ENCODE measurements at regions not wholly inside any gene's neighbourhood (a gene's known extent, or its start where the extent isn't known, plus 50 kb on each side); places are given as distances from the start of the nearest gene placed in this dataset.

- Mint-ChIP-seq H3K36me3 (no peaks in the 10 kb centered on the region), H3K4me1 (no peaks in the 10 kb centered on the region), H3K27ac (no peak overlapping the region), H3K4me3 (no peak overlapping the region), H3K9me3 (no peaks in the 10 kb centered on the region)
- ATAC-seq (no peak), DNase-seq (ENCODE audit: low spot score in 2 of 2) (no peak)
Observed at GRCh38 chr1:87714278-87714677, 385.6 kb downstream of the LMO4 start.

- no peak overlapping the region for H3K27ac Mint-ChIP-seq
- no peaks in the 10 kb centered on the region for H3K36me3 Mint-ChIP-seq
- H3K4me3 Mint-ChIP-seq, result no peak overlapping the region
- H3K4me1 Mint-ChIP-seq, result no peaks in the 10 kb centered on the region
- no peak for ATAC-seq
- DNase-seq (ENCODE audit: low spot score in 2 of 2), result no peak
- no peaks in the 10 kb centered on the region for H3K9me3 Mint-ChIP-seq
Observed at GRCh38 chr1:87715052-87715451, 386.4 kb downstream of the LMO4 start.

GRCh38 chr1:87715471-87715870, 386.8 kb downstream of the LMO4 start:
- Mint-ChIP-seq H3K9me3 (no peaks in the 10 kb centered on the region), H3K4me3 (no peak overlapping the region), H3K27ac (no peak overlapping the region), H3K36me3 (no peaks in the 10 kb centered on the region), H3K4me1 (no peaks in the 10 kb centered on the region)
- DNase-seq (ENCODE audit: low spot score in 2 of 2) (no peak), ATAC-seq (no peak)

GRCh38 chr1:87717157-87717670, 388.5 kb downstream of the LMO4 start:
- Mint-ChIP-seq H3K4me1 (no peaks in the 10 kb centered on the region), H3K9me3 (no peaks in the 10 kb centered on the region), H3K36me3 (no peaks in the 10 kb centered on the region), H3K27ac (no peak overlapping the region), H3K4me3 (no peak overlapping the region)
- DNase-seq (ENCODE audit: low spot score in 2 of 2) (no peak), ATAC-seq (no peak)

DNA sequence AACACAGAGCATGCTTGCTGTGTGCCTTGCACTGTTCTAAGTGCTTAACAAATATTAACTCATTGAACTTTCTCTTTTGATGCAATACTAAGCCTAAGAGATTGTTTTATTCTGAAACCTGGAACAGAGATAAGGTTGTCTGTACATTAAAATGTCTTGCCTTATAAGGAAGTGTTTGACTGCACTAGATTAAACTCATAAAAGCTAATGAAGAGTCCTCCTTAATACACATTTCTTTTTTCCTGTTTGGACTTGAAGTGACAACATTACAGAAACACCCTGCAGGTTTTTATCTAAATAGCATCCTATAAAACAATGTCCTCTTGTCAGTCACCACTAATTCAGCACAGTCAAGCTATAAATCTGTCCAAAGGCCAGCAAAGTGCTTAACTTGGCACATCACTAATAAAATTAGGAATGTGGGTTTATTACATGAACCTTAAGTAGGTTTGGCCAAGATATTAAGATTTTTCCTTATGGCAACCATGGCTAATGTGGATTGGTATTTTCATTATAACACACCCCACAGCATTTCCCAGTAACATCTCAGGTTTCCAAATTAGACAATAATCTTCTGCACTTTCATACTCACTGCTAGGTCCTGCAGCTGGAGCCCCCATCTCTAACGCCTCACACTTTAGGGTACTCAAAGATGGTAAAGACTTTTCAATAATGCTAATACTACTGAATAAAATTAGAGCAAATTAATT, 389.7 kb downstream of the LMO4 start:
- Mint-ChIP-seq H3K4me3 (no peak overlapping the region), H3K27ac (no peak overlapping the region), H3K9me3 (no peaks in the 10 kb centered on the region), H3K36me3 (no peaks in the 10 kb centered on the region), H3K4me1 (no peaks in the 10 kb centered on the region)
- DNase-seq (ENCODE audit: low spot score in 2 of 2) (no peak), ATAC-seq (no peak)

GRCh38 chr1:87719658-87720057, 391.0 kb downstream of the LMO4 start:
- Mint-ChIP-seq H3K27ac (no peak overlapping the region), H3K4me3 (no peak overlapping the region), H3K9me3 (no peaks in the 10 kb centered on the region), H3K4me1 (no peaks in the 10 kb centered on the region), H3K36me3 (no peaks in the 10 kb centered on the region)
- no peak for ATAC-seq
- no peak for DNase-seq (ENCODE audit: low spot score in 2 of 2)

DNA sequence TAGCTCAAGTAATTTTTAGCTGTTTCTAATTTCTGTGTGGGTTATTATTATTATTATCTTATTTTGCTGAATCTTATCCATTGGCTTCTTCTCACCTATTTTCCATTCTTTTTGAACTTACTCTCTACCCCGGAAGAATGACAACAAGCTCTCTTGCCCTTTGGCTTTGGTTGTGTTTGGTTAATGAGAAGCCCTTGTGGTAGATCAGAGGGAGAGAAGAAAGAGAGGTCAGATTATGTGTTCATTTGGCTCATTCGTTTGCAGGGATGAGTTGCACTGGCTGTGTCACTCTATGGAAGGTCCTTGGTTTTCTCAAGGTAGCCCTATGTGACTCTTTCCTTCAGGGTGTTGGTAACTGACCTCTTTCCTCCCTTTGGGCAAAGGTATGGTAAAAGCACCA, 391.9 kb downstream of the LMO4 start:
- Mint-ChIP-seq H3K4me3 (no peak overlapping the region), H3K27ac (no peak overlapping the region), H3K36me3 (no peaks in the 10 kb centered on the region), H3K4me1 (no peaks in the 10 kb centered on the region), H3K9me3 (no peaks in the 10 kb centered on the region)
- DNase-seq (ENCODE audit: low spot score in 2 of 2) (no peak), ATAC-seq (no peak)

DNA sequence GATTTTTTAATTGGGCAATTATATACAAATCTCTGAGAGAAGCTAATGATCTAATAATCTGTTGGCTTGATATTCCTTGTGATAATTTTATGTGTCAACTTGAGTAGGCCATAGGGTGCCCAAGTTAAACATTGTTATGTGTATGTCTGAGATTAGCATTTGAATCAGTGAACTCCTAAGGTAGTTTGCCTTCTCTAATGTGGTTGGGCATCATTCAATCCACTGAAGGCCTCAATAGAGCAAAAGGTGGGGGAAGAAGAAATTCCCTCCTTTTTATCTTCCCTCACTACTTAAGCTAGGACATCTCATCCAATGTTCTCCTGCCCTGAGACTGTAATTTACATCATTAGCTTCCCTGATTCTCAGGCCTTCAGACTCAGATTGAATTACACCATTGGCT, 394.5 kb downstream of the LMO4 start:
- Mint-ChIP-seq H3K9me3 (no peaks in the 10 kb centered on the region), H3K36me3 (no peaks in the 10 kb centered on the region), H3K4me3 (no peak overlapping the region), H3K4me1 (no peaks in the 10 kb centered on the region), H3K27ac (no peak overlapping the region)
- DNase-seq (ENCODE audit: low spot score in 2 of 2), result no peak
- no peak for ATAC-seq

GRCh38 chr1:87728169-87728568, 399.5 kb downstream of the LMO4 start:
- H3K36me3 Mint-ChIP-seq, result no peaks in the 10 kb centered on the region
- DNase-seq (ENCODE audit: low spot score in 2 of 2) (no peak), ATAC-seq (no peak)
- no peaks in the 10 kb centered on the region for H3K9me3 Mint-ChIP-seq
- H3K4me1 Mint-ChIP-seq, result no peaks in the 10 kb centered on the region
- H3K4me3 Mint-ChIP-seq, result no peak overlapping the region
- H3K27ac Mint-ChIP-seq, result no peak overlapping the region

DNA sequence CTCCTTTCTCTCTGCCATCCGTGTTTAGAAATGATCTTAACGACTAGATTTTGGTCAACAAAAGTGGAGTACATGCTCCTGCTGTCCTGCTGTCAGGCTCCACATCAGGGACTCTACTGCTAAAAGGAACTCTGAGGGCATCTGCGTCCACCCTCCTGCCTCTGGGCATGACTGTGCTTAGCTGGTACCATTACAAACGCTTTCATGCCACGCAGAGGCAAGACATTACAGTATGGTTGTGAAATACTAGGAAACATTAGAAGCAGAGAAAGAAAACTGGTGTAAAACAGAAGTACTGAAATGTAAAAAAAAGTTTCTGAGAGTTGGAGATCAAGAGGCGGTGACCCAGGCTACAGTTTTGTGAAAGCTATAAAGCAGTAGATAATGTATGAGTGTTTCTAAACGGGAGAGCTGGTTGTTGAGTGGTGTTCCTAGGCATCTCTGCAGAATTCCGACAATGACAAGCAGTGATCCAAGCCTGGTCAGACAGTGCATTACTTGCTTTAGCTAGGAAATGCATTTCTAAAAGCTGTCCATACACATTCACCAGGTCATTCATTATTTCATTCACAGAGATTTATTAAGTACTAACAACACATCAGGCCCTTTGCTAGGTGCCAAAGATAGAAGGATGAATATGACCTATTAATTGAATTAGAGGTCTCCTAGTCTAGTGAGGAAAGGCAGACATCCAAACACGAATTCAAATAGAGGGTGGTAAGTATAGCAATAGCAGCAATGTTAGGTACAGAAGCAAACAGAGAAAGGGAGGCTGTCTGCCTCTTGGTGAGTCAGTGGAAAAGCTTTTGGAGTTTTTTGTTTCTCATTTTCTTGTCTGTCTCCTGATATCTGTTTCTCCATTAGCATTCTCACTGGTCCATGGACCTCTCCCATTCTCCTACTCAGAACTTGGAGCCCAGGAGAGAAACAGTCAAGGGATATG, 401.9 kb downstream of the LMO4 start:
- Mint-ChIP-seq H3K4me3 (no peak overlapping the region), H3K36me3 (no peaks in the 10 kb centered on the region), H3K27ac (no peak overlapping the region), H3K4me1 (no peaks in the 10 kb centered on the region), H3K9me3 (no peaks in the 10 kb centered on the region)
- no peak for DNase-seq (ENCODE audit: low spot score in 2 of 2)
- no peak for ATAC-seq

DNA sequence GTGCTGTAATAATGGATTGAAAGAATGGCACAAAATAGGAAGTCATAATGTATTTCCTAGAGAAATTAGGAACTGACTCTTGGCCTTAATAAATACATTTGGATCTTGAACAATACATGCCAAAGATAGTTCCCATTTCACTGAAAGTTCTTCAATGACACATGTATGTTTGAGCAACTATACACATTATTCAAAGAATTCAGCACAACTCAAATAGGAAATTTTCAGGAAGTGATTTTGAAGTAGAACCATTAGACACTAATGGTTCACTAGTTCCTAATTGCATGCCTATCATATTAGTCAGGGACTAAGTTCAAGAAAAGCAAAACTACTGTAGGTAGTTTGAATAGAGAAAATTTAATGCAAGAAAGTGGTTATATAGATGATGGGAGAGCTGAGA, 404.7 kb downstream of the LMO4 start:
- DNase-seq (ENCODE audit: low spot score in 2 of 2) (no peak), ATAC-seq (no peak)
- H3K36me3 Mint-ChIP-seq, result no peaks in the 10 kb centered on the region
- no peak overlapping the region for H3K4me3 Mint-ChIP-seq
- H3K4me1 Mint-ChIP-seq, result no peaks in the 10 kb centered on the region
- H3K9me3 Mint-ChIP-seq, result no peaks in the 10 kb centered on the region
- H3K27ac Mint-ChIP-seq, result no peak overlapping the region

DNA sequence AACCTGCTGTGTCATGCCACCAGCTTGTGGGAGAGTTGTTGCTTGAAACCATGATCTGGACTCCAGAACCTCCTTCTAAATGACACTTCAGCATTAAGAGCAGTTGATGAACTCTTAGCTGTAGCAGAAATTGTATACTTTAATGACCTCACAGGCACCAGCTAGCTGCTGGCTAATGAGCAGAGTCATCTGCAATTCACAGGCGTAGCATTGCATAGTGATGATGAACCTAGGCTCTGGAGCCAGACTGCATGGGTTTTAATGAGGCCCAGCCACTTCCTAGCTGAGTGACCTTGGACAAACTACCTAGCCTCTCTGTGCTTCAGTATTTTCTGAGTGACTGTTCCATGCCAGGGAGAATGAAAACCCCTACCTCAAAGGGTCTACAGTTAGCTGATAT, 407.1 kb downstream of the LMO4 start:
- ATAC-seq (no peak), DNase-seq (ENCODE audit: low spot score in 2 of 2) (no peak)
- no peak overlapping the region for H3K4me3 Mint-ChIP-seq
- no peaks in the 10 kb centered on the region for H3K36me3 Mint-ChIP-seq
- H3K4me1 Mint-ChIP-seq, result no peaks in the 10 kb centered on the region
- no peak overlapping the region for H3K27ac Mint-ChIP-seq
- no peaks in the 10 kb centered on the region for H3K9me3 Mint-ChIP-seq

DNA sequence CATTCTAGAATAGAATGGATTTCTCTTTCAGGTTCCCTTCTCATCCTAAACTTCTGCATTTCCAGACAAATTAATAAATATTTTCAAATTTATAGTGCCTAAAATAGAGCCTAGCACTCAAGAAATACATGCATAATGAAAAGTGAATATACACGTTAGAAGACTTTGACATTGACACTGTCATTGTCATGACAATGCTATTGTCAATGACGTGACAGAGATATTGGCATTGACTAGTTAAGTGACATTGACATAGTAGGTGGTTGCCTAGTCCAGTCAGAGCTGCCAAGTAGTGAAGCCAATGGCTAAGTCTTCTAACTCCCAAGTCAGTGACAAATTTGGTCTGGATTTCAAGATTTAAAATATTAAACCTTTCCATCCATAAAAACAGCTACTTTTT, 410.5 kb downstream of the LMO4 start:
- H3K27ac Mint-ChIP-seq, result no peak overlapping the region
- ATAC-seq (no peak), DNase-seq (ENCODE audit: low spot score in 2 of 2) (no peak)
- no peak overlapping the region for H3K4me3 Mint-ChIP-seq
- H3K9me3 Mint-ChIP-seq, result no peaks in the 10 kb centered on the region
- H3K36me3 Mint-ChIP-seq, result no peaks in the 10 kb centered on the region
- H3K4me1 Mint-ChIP-seq, result no peaks in the 10 kb centered on the region

DNA sequence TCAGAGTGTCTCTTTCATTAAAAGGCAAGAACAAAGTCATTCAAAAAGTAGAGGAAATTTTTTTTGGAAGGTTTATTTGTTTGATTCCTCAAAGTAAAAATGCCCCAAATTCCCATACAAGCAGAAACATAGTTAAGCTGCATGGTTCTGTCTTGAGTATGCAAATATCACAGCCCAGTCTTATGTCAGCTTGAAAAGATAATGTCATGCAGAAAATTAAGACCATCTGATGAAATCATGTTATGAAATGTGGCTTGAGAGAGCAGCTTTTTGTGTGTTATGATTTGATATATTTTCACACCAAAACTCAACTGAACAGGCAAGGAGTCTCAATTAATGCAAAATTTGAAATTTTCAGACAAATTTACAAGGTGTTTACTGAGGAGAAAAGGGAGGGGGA, 411.0 kb downstream of the LMO4 start:
- Mint-ChIP-seq H3K9me3 (no peaks in the 10 kb centered on the region), H3K36me3 (no peaks in the 10 kb centered on the region), H3K4me1 (no peaks in the 10 kb centered on the region), H3K27ac (no peak overlapping the region), H3K4me3 (no peak overlapping the region)
- ATAC-seq, result no peak
- DNase-seq (ENCODE audit: low spot score in 2 of 2), result no peak

DNA sequence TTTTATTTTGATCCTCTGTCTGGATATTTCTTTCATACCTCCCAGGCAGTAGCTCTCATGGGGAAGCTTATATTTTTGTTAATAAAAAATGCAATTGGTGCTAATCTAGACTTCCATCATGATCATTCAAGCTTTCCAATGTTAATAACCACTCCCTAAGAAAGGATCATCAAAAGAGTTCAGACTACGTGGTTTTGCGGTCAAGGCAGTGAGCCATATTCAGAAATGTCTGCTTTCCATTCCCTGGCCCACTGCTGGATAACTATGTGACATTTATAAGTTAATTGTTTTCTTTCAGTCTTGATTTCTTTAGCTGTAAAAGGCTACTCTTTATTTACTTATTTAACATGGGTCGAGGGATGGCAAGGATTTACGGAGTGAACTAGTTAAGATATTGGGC, 414.6 kb downstream of the LMO4 start:
- Mint-ChIP-seq H3K4me3 (no peak overlapping the region), H3K4me1 (no peaks in the 10 kb centered on the region), H3K9me3 (no peaks in the 10 kb centered on the region), H3K36me3 (no peaks in the 10 kb centered on the region), H3K27ac (no peak overlapping the region)
- no peak for ATAC-seq
- no peak for DNase-seq (ENCODE audit: low spot score in 2 of 2)

- DNase-seq (ENCODE audit: low spot score in 2 of 2) (no peak), ATAC-seq (no peak)
- Mint-ChIP-seq H3K4me1 (no peaks in the 10 kb centered on the region), H3K36me3 (no peaks in the 10 kb centered on the region), H3K27ac (no peak overlapping the region), H3K4me3 (no peak overlapping the region), H3K9me3 (no peaks in the 10 kb centered on the region)
Observed at GRCh38 chr1:87744056-87744455, 415.4 kb downstream of the LMO4 start.

Measured in stimulated activated effector memory CD8-positive, alpha-beta T cell treated with anti-CD3 and anti-CD28 coated beads, Interleukin-12 subunit alpha, Interleukin-12 subunit beta, amount 100 ng/mL, for 72 hours (primary cell).